ENCODE measurements at regions not wholly inside any gene's neighbourhood (a gene's known extent, or its start where the extent isn't known, plus 50 kb on each side); places are given as distances from the start of the nearest gene placed in this dataset.

DNA sequence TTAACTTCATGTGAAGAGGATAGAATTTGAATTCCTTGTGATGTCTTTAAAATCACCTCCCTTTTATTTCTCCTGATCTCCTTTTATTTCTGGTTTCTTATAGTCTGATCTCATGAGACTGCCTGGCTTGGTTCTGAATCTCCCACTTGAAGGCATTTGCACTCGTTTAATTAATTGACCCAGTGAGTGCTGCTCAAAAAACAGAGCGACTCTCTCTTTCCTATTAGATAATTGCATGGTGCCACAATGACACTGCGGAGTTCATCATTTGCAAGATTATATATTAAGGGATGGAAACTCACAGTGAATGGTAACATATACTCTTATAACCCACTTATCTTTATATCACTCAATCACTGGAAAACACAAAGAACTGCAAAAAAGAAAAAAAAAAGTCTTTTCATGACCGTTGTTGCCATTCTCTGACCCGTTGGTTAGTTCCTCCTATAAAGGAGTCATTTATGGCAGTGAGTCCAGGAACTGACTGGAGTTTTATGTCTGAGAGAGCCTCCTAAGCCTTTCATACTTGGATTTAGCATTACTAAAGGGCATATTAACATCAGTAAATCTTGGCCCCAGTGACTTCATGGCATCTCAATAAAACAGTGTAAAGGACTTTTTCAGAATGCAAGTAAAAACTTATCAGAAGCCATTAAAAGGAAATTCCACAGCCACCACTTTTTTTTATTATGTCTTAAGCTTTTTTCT lies 103.3 kb upstream of the EPHA4 start:
- no peak overlapping the region for H3K27ac ChIP-seq (ENCODE audit: insufficient read depth, low read length)
- no peak overlapping the region for H2BK15ac ChIP-seq (ENCODE audit: low read depth, low read length)
- no peak overlapping the region for H2AK5ac ChIP-seq (ENCODE audit: low read depth, low read length)
- DNase-seq (no peak), ATAC-seq (ENCODE audit: low read depth) (no peak)
- H4K91ac ChIP-seq (ENCODE audit: insufficient read depth, low read depth, low read length): no peak overlapping the region
- no peaks in the 10 kb centered on the region for H3K9me3 ChIP-seq (ENCODE audit: control insufficient read depth, insufficient read depth, low read length)
- no peaks in the 10 kb centered on the region for H3K9me1 ChIP-seq (ENCODE audit: insufficient read depth, low read length)
- no peaks in the 10 kb centered on the region for H4K20me1 ChIP-seq (ENCODE audit: insufficient read depth, low read length)
- H2BK20ac ChIP-seq (ENCODE audit: low read depth, low read length): no peak overlapping the region
- H3K9ac ChIP-seq (ENCODE audit: low read depth, low read length): no peak overlapping the region
- CTCF ChIA-PET: no interaction called here
- intact Hi-C loops (cut with micrococcal nuclease) (no loop called here), dilution Hi-C loops (cut with HindIII; ENCODE audit: low sequenced_read_pairs, unreplicated experiment) (no loop called here), in situ Hi-C loops (cut with MboI; ENCODE audit: low sequenced_read_pairs) (no loop called here)
- no peak overlapping the region for H3K23ac ChIP-seq (ENCODE audit: low read depth, low read length)
- WGBS, 2 experiments (ENCODE audit: extremely low coverage in 2 of 2, insufficient read length in 1 of 2): no CpG with 5 or more reads among the region's 5 CpGs
- H3K4ac ChIP-seq (ENCODE audit: low read depth, low read length): no peak overlapping the region
- H2AK9ac ChIP-seq (replicated peaks; ENCODE audit: low read depth, low read length, poor library complexity): no peak overlapping the region
- H2BK120ac ChIP-seq (ENCODE audit: low read depth, low read length): no peak overlapping the region
- no peaks in the 10 kb centered on the region for H3K27me3 ChIP-seq (ENCODE audit: control insufficient read depth, insufficient read depth, low read length)
- H3K14ac ChIP-seq (replicated peaks; ENCODE audit: low read depth, low read length): no peak overlapping the region
- H3K36me3 ChIP-seq (ENCODE audit: control insufficient read depth, insufficient read depth, low read length): no peaks in the 10 kb centered on the region
- no peak overlapping the region for H2BK5ac ChIP-seq (ENCODE audit: low read depth, low read length, poor library complexity, severe bottlenecking)
- H3K4me3 ChIP-seq (ENCODE audit: insufficient read depth, low read depth, low read length): no peak overlapping the region
- H3K4me2 ChIP-seq (ENCODE audit: low read depth, low read length): no peak overlapping the region
- BruUV-seq (replicated peaks): no TSS peak
- no peak overlapping the region for H4K5ac ChIP-seq (ENCODE audit: low read depth, low read length)
- POLR2A ChIA-PET (ENCODE audit: unreplicated experiment): no interaction called here
- no peaks in the 10 kb centered on the region for H3K4me1 ChIP-seq (ENCODE audit: control insufficient read depth, insufficient read depth, low read length)
- H3K56ac ChIP-seq (ENCODE audit: extremely low read depth, insufficient read depth, low read length): no peak overlapping the region
- no peak overlapping the region for H3K18ac ChIP-seq (ENCODE audit: low read depth, low read length)
- H2AFZ ChIP-seq (replicated peaks; ENCODE audit: low read length, poor library complexity): no peak overlapping the region
- TF ChIP-seq, protein P1, sequence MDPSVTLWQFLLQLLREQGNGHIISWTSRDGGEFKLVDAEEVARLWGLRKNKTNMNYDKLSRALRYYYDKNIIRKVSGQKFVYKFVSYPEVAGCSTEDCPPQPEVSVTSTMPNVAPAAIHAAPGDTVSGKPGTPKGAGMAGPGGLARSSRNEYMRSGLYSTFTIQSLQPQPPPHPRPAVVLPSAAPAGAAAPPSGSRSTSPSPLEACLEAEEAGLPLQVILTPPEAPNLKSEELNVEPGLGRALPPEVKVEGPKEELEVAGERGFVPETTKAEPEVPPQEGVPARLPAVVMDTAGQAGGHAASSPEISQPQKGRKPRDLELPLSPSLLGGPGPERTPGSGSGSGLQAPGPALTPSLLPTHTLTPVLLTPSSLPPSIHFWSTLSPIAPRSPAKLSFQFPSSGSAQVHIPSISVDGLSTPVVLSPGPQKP (IDR thresholded peaks at IDR 0.05; ENCODE audit: borderline replicate concordance, low read depth, low read length): no peak
- no peak for TF ChIP-seq RAD21 (IDR thresholded peaks at IDR 0.05; ENCODE audit: low read length)
- TF ChIP-seq MAFK (IDR thresholded peaks at IDR 0.05; ENCODE audit: low read depth, low read length): no peak
- TF ChIP-seq CHD1 (IDR thresholded peaks at IDR 0.05; ENCODE audit: low read depth, low read length): no peak
- TF ChIP-seq BHLHE40 (IDR thresholded peaks at IDR 0.05; ENCODE audit: low read depth, low read length): no peak
- TF ChIP-seq, protein P2, sequence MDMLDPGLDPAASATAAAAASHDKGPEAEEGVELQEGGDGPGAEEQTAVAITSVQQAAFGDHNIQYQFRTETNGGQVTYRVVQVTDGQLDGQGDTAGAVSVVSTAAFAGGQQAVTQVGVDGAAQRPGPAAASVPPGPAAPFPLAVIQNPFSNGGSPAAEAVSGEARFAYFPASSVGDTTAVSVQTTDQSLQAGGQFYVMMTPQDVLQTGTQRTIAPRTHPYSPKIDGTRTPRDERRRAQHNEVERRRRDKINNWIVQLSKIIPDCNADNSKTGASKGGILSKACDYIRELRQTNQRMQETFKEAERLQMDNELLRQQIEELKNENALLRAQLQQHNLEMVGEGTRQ (IDR thresholded peaks at IDR 0.05; ENCODE audit: low read depth, low read length): no peak
- no peak for TF ChIP-seq NFE2L2 (IDR thresholded peaks at IDR 0.05; ENCODE audit: low read depth, low read length)
- TF ChIP-seq MXI1 (IDR thresholded peaks at IDR 0.05; ENCODE audit: borderline replicate concordance, low read depth, low read length): no peak
- no peak for TF ChIP-seq SMC3 (IDR thresholded peaks at IDR 0.05; ENCODE audit: low read depth, low read length)
- no peak for TF ChIP-seq CEBPB (IDR thresholded peaks at IDR 0.05; ENCODE audit: low read depth, low read length)
- no peak for TF ChIP-seq POLR2A (IDR thresholded peaks at IDR 0.05; ENCODE audit: low read depth, low read length)
- no peak for TF ChIP-seq RCOR1 (IDR thresholded peaks at IDR 0.05; ENCODE audit: insufficient replicate concordance, low read length)
- TF ChIP-seq CTCF (conservative IDR thresholded peaks at IDR 0.05; ENCODE audit: low read depth, low read length): no peak
- TF ChIP-seq FOS (IDR thresholded peaks at IDR 0.05; ENCODE audit: low read depth, low read length): no peak
- TF ChIP-seq MAZ (IDR thresholded peaks at IDR 0.05; ENCODE audit: borderline replicate concordance, low read depth, low read length): no peak
- no peak for TF ChIP-seq RFX5 (IDR thresholded peaks at IDR 0.05; ENCODE audit: low read depth, low read length)
- no peaks in the 10 kb centered on the region for H3K79me1 ChIP-seq (ENCODE audit: low read depth in 1 of 2, low read length in 2 of 2)
- H4K8ac ChIP-seq (ENCODE audit: low read depth in 2 of 2, low read length in 2 of 2): no peak overlapping the region
